GM12878 (cell line): ENCODE measurements at regions not wholly inside any gene's neighbourhood (a gene's known extent, or its start where the extent isn't known, plus 50 kb on each side); places are given as distances from the start of the nearest gene placed in this dataset.

Experiments
- ATAC-seq: fragments of 200-7000 bp; cut with Tn5 transposase; 3 replicates; pipeline ENCODE4 v1.9.1; 2020; ENCODE audit warnings: mild to moderate bottlenecking, moderate library complexity
- BruUV-seq: library from RNA; stranded (reverse); fragments of 400-500 nt; replicated peaks from 2 replicates; lab custom pipeline; 2021; lab: Mats Ljungman, UMichigan
- CTCF ChIA-PET: fragments of 300-600 bp; sonication (Branson Sonifier 250); formaldehyde crosslinking; extraction: SDS; loops from one replicate; lab custom pipeline; 2021; ENCODE audit warnings: inconsistent platforms; lab: Yijun Ruan, JAX
- POLR2A ChIA-PET: fragments of 350-600 bp; formaldehyde crosslinking; extraction: SDS; loops from one replicate; lab custom pipeline; 2021; ENCODE audit warnings: inconsistent platforms; lab: Charles Lee
- RAD21 ChIA-PET: fragments of 300-600 bp; sonication (Branson Sonifier 250); formaldehyde crosslinking; loops from one replicate; lab custom pipeline; 2023; ENCODE audit warnings: antibody characterized with exemption; ENCODE audit not compliant: unreplicated experiment; lab: Charles Lee
- SMC1A ChIA-PET: fragments of 300-600 bp; sonication (Branson Sonifier 250); formaldehyde crosslinking; loops from one replicate; lab custom pipeline; 2023; ENCODE audit not compliant: unreplicated experiment, uncharacterized antibody; lab: Charles Lee
- DNase-seq: peaks from one replicate; pipeline ENCODE4 v3.0.0-alpha.2; 2011; ENCODE audit warnings: low read depth, low spot score
- FAIRE-seq: peaks from 3 replicates; lab custom pipeline; 2011; peaks lifted over from hg19 to GRCh38; lab: Jason Lieb, UNC
- H2AFZ ChIP-seq: 2 replicates; pipeline ENCODE4 v1.6.0; 2011; ENCODE audit warnings: low read depth, low read length, control low read depth; ENCODE audit not compliant: control insufficient read depth
- H3K27ac ChIP-seq: 2 replicates; pipeline ENCODE4 v1.5.1; 2011; ENCODE audit warnings: control low read depth; ENCODE audit not compliant: control insufficient read depth, insufficient read depth
- H3K27me3 ChIP-seq, 2 experiments: replicated peaks in 1 of 2; 2 replicates each; pipeline versions ENCODE4 v1.6.0 to v1.6.1; 2011; ENCODE audit warnings: low read length in 1 of 2; ENCODE audit not compliant: control insufficient read depth in 2 of 2, insufficient read depth in 2 of 2
- H3K36me3 ChIP-seq, 2 experiments: 2 replicates each; pipeline ENCODE4 v1.5.1; 2011; ENCODE audit warnings: low read length in 1 of 2; ENCODE audit not compliant: control insufficient read depth in 2 of 2, insufficient read depth in 2 of 2
- H3K4me1 ChIP-seq: 2 replicates; pipeline ENCODE4 v1.6.1; 2011; ENCODE audit warnings: mild to moderate bottlenecking, low read length, moderate library complexity, mixed read lengths; ENCODE audit not compliant: control insufficient read depth, insufficient read depth
- H3K4me2 ChIP-seq: 2 replicates; pipeline ENCODE4 v1.6.0; 2011; ENCODE audit warnings: control low read depth; ENCODE audit not compliant: control insufficient read depth, insufficient read depth
- H3K4me3 ChIP-seq: fragments of 200-600 bp; sonication (generic); 2 replicates; pipeline ENCODE4 v1.5.1; 2016
- H3K79me2 ChIP-seq: 2 replicates; pipeline ENCODE4 v1.6.0; 2011; ENCODE audit warnings: low read length; ENCODE audit not compliant: control insufficient read depth, insufficient read depth
- H3K9ac ChIP-seq: 2 replicates; pipeline ENCODE4 v1.8.0; 2011; ENCODE audit warnings: low read length, control low read depth, mixed read lengths; ENCODE audit not compliant: control insufficient read depth, insufficient read depth
- H3K9me3 ChIP-seq: replicated peaks from 3 replicates; pipeline ENCODE4 v1.5.1; 2011; ENCODE audit warnings: mild to moderate bottlenecking, low read length; ENCODE audit not compliant: control insufficient read depth, insufficient read depth
- H4K20me1 ChIP-seq: 2 replicates; pipeline ENCODE4 v1.6.0; 2011; ENCODE audit not compliant: control insufficient read depth, insufficient read depth
- ETV6 ChIP-seq, 2 experiments: fragments of 450-650 bp in 1 of 2; IDR thresholded peaks in 1 of 2; conservative IDR thresholded peaks in 1 of 2; 2 replicates each; pipeline ENCODE4 v1.6.1; 2014; ENCODE audit warnings: antibody characterized with exemption in 1 of 2, borderline replicate concordance in 1 of 2, low read depth in 1 of 2, mild to moderate bottlenecking in 1 of 2, moderate library complexity in 1 of 2
- RBBP5 ChIP-seq: fragments of 200-600 bp; sonication (generic); conservative IDR thresholded peaks from 2 replicates; pipeline ENCODE4 v1.6.1; 2016
- WGBS: methylation state at CpG from one replicate; pipeline ENCODE4 v1.1.6; 2016; ENCODE audit warnings: low lambda C conversion rate; ENCODE audit not compliant: insufficient replicate concordance, insufficient coverage; ENCODE audit errors: missing lambda C conversion rate; 5-methylcytosine and 5-hydroxymethylcytosine counted together
- in situ Hi-C: fragments of 300-500 bp; cut with MboI; formaldehyde crosslinking; loops from 9 replicates; pipeline ENCODE4 v1.14.3; 2018; ENCODE audit warnings: mixed read lengths
- intact Hi-C: fragments of 100-400 bp; cut with micrococcal nuclease; formaldehyde crosslinking; loops from one replicate; pipeline ENCODE4 v1.14.2; 2022; ENCODE audit not compliant: unreplicated experiment
- TF ChIP-seq, protein P1 (sequence below): fragments of 450-650 bp; conservative IDR thresholded peaks from 2 replicates; pipeline ENCODE4 v1.6.1; 2017; ENCODE audit warnings: mild to moderate bottlenecking, moderate library complexity

GRCh38 chr9:129322641-129323375 is 144.7 kb upstream of the IER5L start:
- in situ Hi-C loops (no loop called here), intact Hi-C loops (loop anchor here (5.0 kb wide), 1 partner anchor 51 kb away; no protein-coding TSS in a partner anchor)
- Histone ChIP-seq H4K20me1 (no peaks in the 10 kb centered on the region), H3K4me3 (no peak overlapping the region), H3K36me3 (no peaks in the 10 kb centered on the region), H3K79me2 (no peaks in the 10 kb centered on the region), H3K9ac (no peak overlapping the region), H3K27ac (no peak overlapping the region), H3K4me1 (peaks cover 12% of the 10 kb centered on the region), H2AFZ (no peak overlapping the region), H3K4me2 (no peak overlapping the region), H3K27me3 (no peaks in the 10 kb centered on the region), H3K9me3 (no peaks in the 10 kb centered on the region)
- no peak for ATAC-seq
- ChIA-PET POLR2A (no interaction called here), CTCF (no interaction called here), RAD21 (interaction anchor here (0.7 kb wide), 1 partner anchor 149 kb away, joined by 3 read pairs; no protein-coding TSS in a partner anchor), SMC1A (no interaction called here)
- WGBS = 66% methylated on average over 12 of the region's 17 CpGs
- TF ChIP-seq RBBP5 = no peak
- TF ChIP-seq ETV6 (conservative IDR thresholded peaks at IDR 0.05 in 1 of 2, IDR thresholded peaks at IDR 0.05 in 1 of 2; ENCODE audit: borderline replicate concordance in 1 of 2, low read depth in 1 of 2) = no peak
- TF ChIP-seq, protein P1, sequence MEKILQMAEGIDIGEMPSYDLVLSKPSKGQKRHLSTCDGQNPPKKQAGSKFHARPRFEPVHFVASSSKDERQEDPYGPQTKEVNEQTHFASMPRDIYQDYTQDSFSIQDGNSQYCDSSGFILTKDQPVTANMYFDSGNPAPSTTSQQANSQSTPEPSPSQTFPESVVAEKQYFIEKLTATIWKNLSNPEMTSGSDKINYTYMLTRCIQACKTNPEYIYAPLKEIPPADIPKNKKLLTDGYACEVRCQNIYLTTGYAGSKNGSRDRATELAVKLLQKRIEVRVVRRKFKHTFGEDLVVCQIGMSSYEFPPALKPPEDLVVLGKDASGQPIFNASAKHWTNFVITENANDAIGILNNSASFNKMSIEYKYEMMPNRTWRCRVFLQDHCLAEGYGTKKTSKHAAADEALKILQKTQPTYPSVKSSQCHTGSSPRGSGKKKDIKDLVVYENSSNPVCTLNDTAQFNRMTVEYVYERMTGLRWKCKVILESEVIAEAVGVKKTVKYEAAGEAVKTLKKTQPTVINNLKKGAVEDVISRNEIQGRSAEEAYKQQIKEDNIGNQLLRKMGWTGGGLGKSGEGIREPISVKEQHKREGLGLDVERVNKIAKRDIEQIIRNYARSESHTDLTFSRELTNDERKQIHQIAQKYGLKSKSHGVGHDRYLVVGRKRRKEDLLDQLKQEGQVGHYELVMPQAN = no peak
- DNase-seq = no peak
- FAIRE-seq = no peak
- BruUV-seq = no TSS peak
